ENCODE measurements at regions not wholly inside any gene's neighbourhood (a gene's known extent, or its start where the extent isn't known, plus 50 kb on each side); places are given as distances from the start of the nearest gene placed in this dataset.
"Not testable (repeated sequence)": the region's sequence is repeated elsewhere in the genome, so short reads cannot be mapped to it uniquely, and the experiment has no call there.

- TF ChIP-seq FOXP4 (CRISPR knock-in tag; IDR thresholded peaks at IDR 0.05), result peak; percentile 54; the same call in 1 of the 2 replicates
- peak; percentile 71; the same call in 1 of the 2 replicates for TF ChIP-seq MAX (CRISPR knock-in tag; IDR thresholded peaks at IDR 0.05)
- TF ChIP-seq CTCF (IDR thresholded peaks at IDR 0.05), result peak; percentile 25; the same call in 1 of the 2 replicates
- peak; percentile 26; the same call in 1 of the 2 replicates for TF ChIP-seq JUN (CRISPR knock-in tag; IDR thresholded peaks at IDR 0.05)
These were observed 668.9 kb downstream of the SPATA31A6 start (continued) for GRCh38 chr9:42852133-42852930.

GRCh38 chr9:42860133-42860532, 676.7 kb downstream of the SPATA31A6 start:
- H3K4me3 Mint-ChIP-seq; CTCF ChIA-PET; H3K9me3 Mint-ChIP-seq; H3K27ac Mint-ChIP-seq; H3K36me3 Mint-ChIP-seq; DNase-seq (ENCODE audit: low spot score); POLR2A ChIA-PET; H3K4me1 Mint-ChIP-seq; ATAC-seq: not testable (repeated sequence)
- peaks cover 59% of the 10 kb centered on the region for H3K27me3 Mint-ChIP-seq (ENCODE audit: low read depth)

- H3K9me3 Mint-ChIP-seq; CTCF ChIA-PET; DNase-seq (ENCODE audit: low spot score); ATAC-seq; H3K27ac Mint-ChIP-seq; H3K4me1 Mint-ChIP-seq; POLR2A ChIA-PET; H3K36me3 Mint-ChIP-seq; H3K4me3 Mint-ChIP-seq: not testable (repeated sequence)
- peaks cover 67% of the 10 kb centered on the region for H3K27me3 Mint-ChIP-seq (ENCODE audit: low read depth)
These were observed 679.0 kb downstream of the SPATA31A6 start for GRCh38 chr9:42862465-42862864.

Measured in WTC11 (cell line).